ENCODE measurements at regions not wholly inside any gene's neighbourhood (a gene's known extent, or its start where the extent isn't known, plus 50 kb on each side); places are given as distances from the start of the nearest gene placed in this dataset.

- TF ChIP-seq CTCF (IDR thresholded peaks at IDR 0.05; ENCODE audit: extremely low read depth, low read depth, low read length), result no peak
- Histone ChIP-seq H3K27me3 (ENCODE audit: insufficient read depth, low read length) (no peaks in the 10 kb centered on the region), H3K27ac (ENCODE audit: low read depth, low read length) (no peak overlapping the region)
Observed at GRCh38 chr4:59374416-59374815, 1825.7 kb upstream of the ADGRL3 start.

GRCh38 chr4:59380841-59381366 lies 1819.2 kb upstream of the ADGRL3 start:
- TF ChIP-seq CTCF (IDR thresholded peaks at IDR 0.05; ENCODE audit: extremely low read depth, low read depth, low read length), result no peak
- Histone ChIP-seq H3K79me2 (ENCODE audit: insufficient read depth, low read length) (no peaks in the 10 kb centered on the region), H3K36me3 (ENCODE audit: insufficient read depth, low read length) (no peaks in the 10 kb centered on the region), H3K4me3 (ENCODE audit: insufficient read depth, low read length) (no peak overlapping the region), H4K20me1 (ENCODE audit: insufficient read depth, low read length) (no peaks in the 10 kb centered on the region), H3K27ac (ENCODE audit: low read depth, low read length) (no peak overlapping the region), H3K9me3 (ENCODE audit: low read depth, low read length) (no peaks in the 10 kb centered on the region), H3K4me2 (ENCODE audit: insufficient read depth, low read length) (no peak overlapping the region), H2AFZ (ENCODE audit: low read length) (no peak overlapping the region), H3K27me3 (ENCODE audit: insufficient read depth, low read length) (no peaks in the 10 kb centered on the region), H3K4me1 (ENCODE audit: insufficient read depth, low read length) (no peaks in the 10 kb centered on the region)
- DNase-seq (ENCODE audit: insufficient read length, low spot score, missing footprints), result no peak

More at GRCh38 chr4:59374416-59374815, 1825.7 kb upstream of the ADGRL3 start:
- H3K9me3 ChIP-seq (ENCODE audit: low read depth, low read length), result no peaks in the 10 kb centered on the region
- no peak overlapping the region for H3K4me2 ChIP-seq (ENCODE audit: insufficient read depth, low read length)
- no peak for DNase-seq (ENCODE audit: insufficient read length, low spot score, missing footprints)
- no peaks in the 10 kb centered on the region for H4K20me1 ChIP-seq (ENCODE audit: insufficient read depth, low read length)
- no peaks in the 10 kb centered on the region for H3K79me2 ChIP-seq (ENCODE audit: insufficient read depth, low read length)
- no peak overlapping the region for H2AFZ ChIP-seq (ENCODE audit: low read length)
- no peak overlapping the region for H3K4me3 ChIP-seq (ENCODE audit: insufficient read depth, low read length)
- no peaks in the 10 kb centered on the region for H3K4me1 ChIP-seq (ENCODE audit: insufficient read depth, low read length)
- no peaks in the 10 kb centered on the region for H3K36me3 ChIP-seq (ENCODE audit: insufficient read depth, low read length)

GRCh38 chr4:59381591-59381990 lies 1818.5 kb upstream of the ADGRL3 start:
- no peak overlapping the region for H3K27ac ChIP-seq (ENCODE audit: low read depth, low read length)
- H3K4me1 ChIP-seq (ENCODE audit: insufficient read depth, low read length), result no peaks in the 10 kb centered on the region
- no peak for DNase-seq (ENCODE audit: insufficient read length, low spot score, missing footprints)
- no peaks in the 10 kb centered on the region for H3K36me3 ChIP-seq (ENCODE audit: insufficient read depth, low read length)
- H3K79me2 ChIP-seq (ENCODE audit: insufficient read depth, low read length), result no peaks in the 10 kb centered on the region
- H3K27me3 ChIP-seq (ENCODE audit: insufficient read depth, low read length), result no peaks in the 10 kb centered on the region
- H3K4me3 ChIP-seq (ENCODE audit: insufficient read depth, low read length), result no peak overlapping the region
- TF ChIP-seq CTCF (IDR thresholded peaks at IDR 0.05; ENCODE audit: extremely low read depth, low read depth, low read length), result no peak
- no peak overlapping the region for H3K4me2 ChIP-seq (ENCODE audit: insufficient read depth, low read length)
- no peaks in the 10 kb centered on the region for H4K20me1 ChIP-seq (ENCODE audit: insufficient read depth, low read length)
- no peaks in the 10 kb centered on the region for H3K9me3 ChIP-seq (ENCODE audit: low read depth, low read length)
- H2AFZ ChIP-seq (ENCODE audit: low read length), result no peak overlapping the region

GRCh38 chr4:59387759-59388758 lies 1812.1 kb upstream of the ADGRL3 start:
- Histone ChIP-seq H3K27ac (ENCODE audit: low read depth, low read length) (no peak overlapping the region), H3K9me3 (ENCODE audit: low read depth, low read length) (no peaks in the 10 kb centered on the region), H2AFZ (ENCODE audit: low read length) (no peak overlapping the region), H3K4me3 (ENCODE audit: insufficient read depth, low read length) (no peak overlapping the region), H3K4me1 (ENCODE audit: insufficient read depth, low read length) (no peaks in the 10 kb centered on the region), H3K36me3 (ENCODE audit: insufficient read depth, low read length) (no peaks in the 10 kb centered on the region), H3K79me2 (ENCODE audit: insufficient read depth, low read length) (no peaks in the 10 kb centered on the region), H3K27me3 (ENCODE audit: insufficient read depth, low read length) (no peaks in the 10 kb centered on the region), H3K4me2 (ENCODE audit: insufficient read depth, low read length) (no peak overlapping the region), H4K20me1 (ENCODE audit: insufficient read depth, low read length) (no peaks in the 10 kb centered on the region)
- no peak for TF ChIP-seq CTCF (IDR thresholded peaks at IDR 0.05; ENCODE audit: extremely low read depth, low read depth, low read length)
- no peak for DNase-seq (ENCODE audit: insufficient read length, low spot score, missing footprints)

Measured in osteoblast (primary cell).